Astrocyte (in vitro differentiated cells and primary cell): ENCODE measurements at regions not wholly inside any gene's neighbourhood (a gene's known extent, or its start where the extent isn't known, plus 50 kb on each side); places are given as distances from the start of the nearest gene placed in this dataset.

Experiments
- CTCF ChIP-seq: IDR thresholded peaks from 2 replicates; pipeline ENCODE4 v1.5.1; 2011; ENCODE audit warnings: low read depth, mild to moderate bottlenecking, inconsistent platforms, low read length, moderate library complexity; ENCODE audit not compliant: insufficient read depth
- EZH2 ChIP-seq: IDR thresholded peaks from 2 replicates; pipeline ENCODE4 v1.6.1; 2012; ENCODE audit warnings: mild to moderate bottlenecking, low read length, inconsistent platforms; ENCODE audit not compliant: insufficient read depth

GRCh38 chr16:73599870-73600269 lies 551.9 kb upstream of the ZFHX3 start:
- TF ChIP-seq CTCF, result no peak
- TF ChIP-seq EZH2, result no peak
